ENCODE measurements at regions not wholly inside any gene's neighbourhood (a gene's known extent, or its start where the extent isn't known, plus 50 kb on each side); places are given as distances from the start of the nearest gene placed in this dataset.

- DNase-seq = no peak
- Histone ChIP-seq H3K36me3 (no peaks in the 10 kb centered on the region), H3K9me3 (replicated peaks) (peaks cover 5% of the 10 kb centered on the region), H3K27me3 (ENCODE audit: low read depth) (no peaks in the 10 kb centered on the region), H3K27ac (replicated peaks) (no peak overlapping the region), H3K4me3 (no peak overlapping the region), H3K4me1 (no peaks in the 10 kb centered on the region)
- TF ChIP-seq CTCF (IDR thresholded peaks at IDR 0.05; ENCODE audit: borderline replicate concordance) = no peak
- intact Hi-C loops (cut with micrococcal nuclease) = no loop called here
These were observed 325.7 kb upstream of the GIMD1 start for GRCh38 chr4:106694232-106694631.

- TF ChIP-seq CTCF (IDR thresholded peaks at IDR 0.05; ENCODE audit: borderline replicate concordance) = no peak
- no peak overlapping the region for H3K27ac ChIP-seq (replicated peaks)
- no peaks in the 10 kb centered on the region for H3K4me1 ChIP-seq
- no peaks in the 10 kb centered on the region for H3K27me3 ChIP-seq (ENCODE audit: low read depth)
- no peak for DNase-seq
- H3K9me3 ChIP-seq (replicated peaks) = peaks cover 5% of the 10 kb centered on the region
- intact Hi-C loops (cut with micrococcal nuclease) = no loop called here
- no peaks in the 10 kb centered on the region for H3K36me3 ChIP-seq
- H3K4me3 ChIP-seq = no peak overlapping the region
These were observed 323.2 kb upstream of the GIMD1 start for GRCh38 chr4:106691749-106692148.

- Histone ChIP-seq H3K4me1 (no peaks in the 10 kb centered on the region), H3K36me3 (no peaks in the 10 kb centered on the region), H3K27me3 (ENCODE audit: low read depth) (no peaks in the 10 kb centered on the region), H3K4me3 (no peak overlapping the region), H3K27ac (replicated peaks) (no peak overlapping the region), H3K9me3 (replicated peaks) (peaks cover 9% of the 10 kb centered on the region)
- no peak for DNase-seq
- intact Hi-C loops (cut with micrococcal nuclease) = no loop called here
- no peak for TF ChIP-seq CTCF (IDR thresholded peaks at IDR 0.05; ENCODE audit: borderline replicate concordance)
These were observed 321.9 kb upstream of the GIMD1 start for GRCh38 chr4:106690487-106690886.

GRCh38 chr4:106687026-106687425, 318.4 kb upstream of the GIMD1 start:
- H3K36me3 ChIP-seq = no peaks in the 10 kb centered on the region
- H3K27ac ChIP-seq (replicated peaks) = no peak overlapping the region
- H3K27me3 ChIP-seq (ENCODE audit: low read depth) = no peaks in the 10 kb centered on the region
- intact Hi-C loops (cut with micrococcal nuclease) = no loop called here
- no peak overlapping the region for H3K4me3 ChIP-seq
- DNase-seq = no peak
- no peak for TF ChIP-seq CTCF (IDR thresholded peaks at IDR 0.05; ENCODE audit: borderline replicate concordance)
- H3K9me3 ChIP-seq (replicated peaks) = peaks cover 14% of the 10 kb centered on the region
- H3K4me1 ChIP-seq = no peaks in the 10 kb centered on the region

GRCh38 chr4:106681381-106681921, 312.9 kb upstream of the GIMD1 start:
- DNase-seq = no peak
- peaks cover 14% of the 10 kb centered on the region for H3K9me3 ChIP-seq (replicated peaks)
- no peaks in the 10 kb centered on the region for H3K4me1 ChIP-seq
- TF ChIP-seq CTCF (IDR thresholded peaks at IDR 0.05; ENCODE audit: borderline replicate concordance) = no peak
- H3K36me3 ChIP-seq = no peaks in the 10 kb centered on the region
- H3K27ac ChIP-seq (replicated peaks) = no peak overlapping the region
- no peaks in the 10 kb centered on the region for H3K27me3 ChIP-seq (ENCODE audit: low read depth)
- intact Hi-C loops (cut with micrococcal nuclease) = no loop called here
- no peak overlapping the region for H3K4me3 ChIP-seq
